HEK293 (cell line): ENCODE measurements at regions not wholly inside any gene's neighbourhood (a gene's known extent, or its start where the extent isn't known, plus 50 kb on each side); places are given as distances from the start of the nearest gene placed in this dataset.

Source experiments
- MEIS1 ChIP-seq: sonication (generic); formaldehyde crosslinking; IDR thresholded peaks from 2 replicates; pipeline ENCODE4 v1.8.1; 2022; ENCODE audit warnings: missing genetic modification reagents, mild to moderate bottlenecking, borderline replicate concordance
- OVOL3 ChIP-seq: fragments of 450-650 bp; formaldehyde crosslinking; IDR thresholded peaks from 2 replicates; pipeline ENCODE4 v1.5.1; 2016; ENCODE audit warnings: missing biosample characterization, missing genetic modification characterization
- SCRT1 ChIP-seq: fragments of 450-650 bp; formaldehyde crosslinking; IDR thresholded peaks from 2 replicates; pipeline ENCODE4 v1.5.1; 2016; ENCODE audit warnings: missing biosample characterization, missing genetic modification characterization, borderline replicate concordance
- SETDB1 ChIP-seq: IDR thresholded peaks from one replicate; pipeline ENCODE4 v1.6.1; 2017; ENCODE audit warnings: mild to moderate bottlenecking, low read length, moderate library complexity, mixed read lengths; ENCODE audit not compliant: insufficient read length
- SP7 ChIP-seq: fragments of 450-650 bp; formaldehyde crosslinking; IDR thresholded peaks from 2 replicates; pipeline ENCODE4 v1.5.1; 2016; ENCODE audit warnings: missing biosample characterization, missing genetic modification characterization
- TCF7L2 ChIP-seq: IDR thresholded peaks from 2 replicates; pipeline ENCODE4 v1.6.1; 2011; ENCODE audit warnings: low read depth, mild to moderate bottlenecking, inconsistent platforms, low read length, moderate library complexity, borderline replicate concordance
- ZFP69B ChIP-seq: fragments of 450-650 bp; formaldehyde crosslinking; IDR thresholded peaks from 2 replicates; pipeline ENCODE4 v1.5.1; 2016; ENCODE audit warnings: missing biosample characterization, missing genetic modification characterization
- ZIC2 ChIP-seq: fragments of 450-650 bp; formaldehyde crosslinking; IDR thresholded peaks from 2 replicates; pipeline ENCODE4 v1.5.1; 2016; ENCODE audit warnings: missing biosample characterization, missing genetic modification characterization
- ZNF132 ChIP-seq: fragments of 450-650 bp; formaldehyde crosslinking; IDR thresholded peaks from 2 replicates; pipeline ENCODE4 v1.5.1; 2017; ENCODE audit warnings: missing biosample characterization, missing genetic modification characterization, borderline replicate concordance
- ZNF157 ChIP-seq: fragments of 450-650 bp; formaldehyde crosslinking; IDR thresholded peaks from 2 replicates; pipeline ENCODE4 v1.5.1; 2016; ENCODE audit warnings: missing biosample characterization, missing genetic modification characterization
- ZNF23 ChIP-seq: fragments of 450-650 bp; formaldehyde crosslinking; IDR thresholded peaks from 2 replicates; pipeline ENCODE4 v1.5.1; 2016; ENCODE audit warnings: missing biosample characterization, missing genetic modification characterization, borderline replicate concordance
- ZNF266 ChIP-seq: fragments of 450-650 bp; formaldehyde crosslinking; IDR thresholded peaks from 2 replicates; pipeline ENCODE4 v1.5.1; 2016; ENCODE audit warnings: missing biosample characterization, missing genetic modification characterization, low read depth
- ZNF274 ChIP-seq, 2 experiments: fragments of 200-500 bp in 1 of 2; fragments of 450-650 bp in 1 of 2; sonication (Bioruptor generic) in 1 of 2; formaldehyde crosslinking in 1 of 2; IDR thresholded peaks; 2 replicates each; pipeline versions ENCODE4 v1.5.1 to v1.6.1; 2014 to 2016; ENCODE audit warnings: borderline replicate concordance in 1 of 2, inconsistent platforms in 1 of 2, low read length in 1 of 2, missing biosample characterization in 1 of 2, missing genetic modification characterization in 1 of 2
- ZNF350 ChIP-seq: fragments of 450-650 bp; formaldehyde crosslinking; IDR thresholded peaks from 2 replicates; pipeline ENCODE4 v1.5.0; 2017; ENCODE audit warnings: missing biosample characterization, mild to moderate bottlenecking, missing genetic modification characterization
- ZNF423 ChIP-seq: fragments of 450-650 bp; formaldehyde crosslinking; IDR thresholded peaks from 2 replicates; pipeline ENCODE4 v1.5.1; 2016; ENCODE audit warnings: missing biosample characterization, missing genetic modification characterization
- ZNF529 ChIP-seq: fragments of 450-650 bp; formaldehyde crosslinking; IDR thresholded peaks from 2 replicates; pipeline ENCODE4 v1.5.1; 2017; ENCODE audit warnings: missing genetic modification characterization, missing biosample characterization; ENCODE audit not compliant: insufficient replicate concordance
- ZNF530 ChIP-seq: fragments of 450-650 bp; formaldehyde crosslinking; IDR thresholded peaks from 2 replicates; pipeline ENCODE4 v1.5.1; 2016; ENCODE audit warnings: low read depth, missing biosample characterization, missing genetic modification characterization
- ZNF544 ChIP-seq: fragments of 450-650 bp; formaldehyde crosslinking; IDR thresholded peaks from 2 replicates; pipeline ENCODE4 v1.5.0; 2017; ENCODE audit warnings: missing biosample characterization, missing genetic modification characterization
- ZNF555 ChIP-seq: fragments of 450-650 bp; formaldehyde crosslinking; conservative IDR thresholded peaks from 2 replicates; pipeline ENCODE4 v1.5.1; 2017; ENCODE audit warnings: missing biosample characterization, mild to moderate bottlenecking, missing genetic modification characterization, inconsistent platforms
- ZNF558 ChIP-seq: fragments of 450-650 bp; formaldehyde crosslinking; IDR thresholded peaks from 2 replicates; pipeline ENCODE4 v1.5.1; 2016; ENCODE audit warnings: missing biosample characterization, missing genetic modification characterization
- ZNF624 ChIP-seq: fragments of 450-650 bp; formaldehyde crosslinking; IDR thresholded peaks from 2 replicates; pipeline ENCODE4 v1.5.1; 2017; ENCODE audit warnings: missing biosample characterization, missing genetic modification characterization
- ZNF76 ChIP-seq: fragments of 450-650 bp; formaldehyde crosslinking; IDR thresholded peaks from 2 replicates; pipeline ENCODE4; 2016; ENCODE audit warnings: low read depth, missing biosample characterization, missing genetic modification characterization, borderline replicate concordance
- ZNF768 ChIP-seq: fragments of 450-650 bp; formaldehyde crosslinking; IDR thresholded peaks from 2 replicates; pipeline ENCODE4 v1.5.1; 2018; ENCODE audit warnings: missing biosample characterization, mild to moderate bottlenecking, missing genetic modification characterization
- ZNF791 ChIP-seq: fragments of 450-650 bp; formaldehyde crosslinking; IDR thresholded peaks from 2 replicates; pipeline ENCODE4 v1.5.1; 2016; ENCODE audit warnings: missing biosample characterization, missing genetic modification characterization
- ZNF830 ChIP-seq: fragments of 450-650 bp; IDR thresholded peaks from 2 replicates; pipeline ENCODE4 v1.5.0; 2018; ENCODE audit warnings: missing biosample characterization, missing genetic modification characterization, low read depth, mild to moderate bottlenecking, moderate library complexity
- ZSCAN30 ChIP-seq: fragments of 450-650 bp; IDR thresholded peaks from 2 replicates; pipeline ENCODE4 v1.5.1; 2018; ENCODE audit warnings: missing biosample characterization, mild to moderate bottlenecking, missing genetic modification characterization, moderate library complexity
- ZXDB ChIP-seq: fragments of 450-650 bp; formaldehyde crosslinking; IDR thresholded peaks from 2 replicates; pipeline ENCODE4 v1.5.1; 2016; ENCODE audit warnings: missing biosample characterization, missing genetic modification characterization
- TF ChIP-seq, protein P1 (sequence below): fragments of 450-650 bp; formaldehyde crosslinking; IDR thresholded peaks from 2 replicates; pipeline ENCODE4 v1.5.1; 2016; ENCODE audit warnings: missing biosample characterization, missing genetic modification characterization
- TF ChIP-seq, protein P2 (sequence below): fragments of 450-650 bp; formaldehyde crosslinking; IDR thresholded peaks from 2 replicates; pipeline ENCODE4 v1.5.1; 2016; ENCODE audit warnings: missing biosample characterization, missing genetic modification characterization
- TF ChIP-seq, protein P3 (sequence below): fragments of 450-650 bp; formaldehyde crosslinking; IDR thresholded peaks from 2 replicates; pipeline ENCODE4; 2016; ENCODE audit warnings: missing biosample characterization, missing genetic modification characterization
- TF ChIP-seq, protein P4 (sequence below): fragments of 450-650 bp; IDR thresholded peaks from 2 replicates; pipeline ENCODE4 v1.5.1; 2018; ENCODE audit warnings: missing biosample characterization, mild to moderate bottlenecking, missing genetic modification characterization
- TF ChIP-seq, protein P5 (sequence below): fragments of 450-650 bp; formaldehyde crosslinking; IDR thresholded peaks from 2 replicates; pipeline ENCODE4 v1.5.1; 2016; ENCODE audit warnings: missing biosample characterization, missing genetic modification characterization

DNA sequence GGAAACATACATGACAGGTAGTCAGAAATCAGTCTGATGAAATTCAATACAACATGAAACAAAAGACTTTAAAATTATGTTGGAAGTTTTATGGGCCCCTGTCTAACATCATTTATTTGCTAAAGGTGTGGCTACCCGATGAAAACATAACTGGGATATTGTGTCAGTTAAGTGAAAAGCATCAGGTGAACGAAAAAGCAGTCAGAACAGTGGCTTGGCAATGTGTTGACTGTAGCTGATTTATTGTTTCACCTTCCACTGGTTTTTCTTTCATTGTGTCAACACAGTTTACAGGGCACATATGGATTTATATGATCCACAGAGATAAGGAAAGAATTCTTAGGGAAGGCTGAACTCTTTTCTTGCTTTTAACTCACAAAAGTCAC, 429.6 kb upstream of the ZNF608 start (continued):
- TF ChIP-seq, protein P1, sequence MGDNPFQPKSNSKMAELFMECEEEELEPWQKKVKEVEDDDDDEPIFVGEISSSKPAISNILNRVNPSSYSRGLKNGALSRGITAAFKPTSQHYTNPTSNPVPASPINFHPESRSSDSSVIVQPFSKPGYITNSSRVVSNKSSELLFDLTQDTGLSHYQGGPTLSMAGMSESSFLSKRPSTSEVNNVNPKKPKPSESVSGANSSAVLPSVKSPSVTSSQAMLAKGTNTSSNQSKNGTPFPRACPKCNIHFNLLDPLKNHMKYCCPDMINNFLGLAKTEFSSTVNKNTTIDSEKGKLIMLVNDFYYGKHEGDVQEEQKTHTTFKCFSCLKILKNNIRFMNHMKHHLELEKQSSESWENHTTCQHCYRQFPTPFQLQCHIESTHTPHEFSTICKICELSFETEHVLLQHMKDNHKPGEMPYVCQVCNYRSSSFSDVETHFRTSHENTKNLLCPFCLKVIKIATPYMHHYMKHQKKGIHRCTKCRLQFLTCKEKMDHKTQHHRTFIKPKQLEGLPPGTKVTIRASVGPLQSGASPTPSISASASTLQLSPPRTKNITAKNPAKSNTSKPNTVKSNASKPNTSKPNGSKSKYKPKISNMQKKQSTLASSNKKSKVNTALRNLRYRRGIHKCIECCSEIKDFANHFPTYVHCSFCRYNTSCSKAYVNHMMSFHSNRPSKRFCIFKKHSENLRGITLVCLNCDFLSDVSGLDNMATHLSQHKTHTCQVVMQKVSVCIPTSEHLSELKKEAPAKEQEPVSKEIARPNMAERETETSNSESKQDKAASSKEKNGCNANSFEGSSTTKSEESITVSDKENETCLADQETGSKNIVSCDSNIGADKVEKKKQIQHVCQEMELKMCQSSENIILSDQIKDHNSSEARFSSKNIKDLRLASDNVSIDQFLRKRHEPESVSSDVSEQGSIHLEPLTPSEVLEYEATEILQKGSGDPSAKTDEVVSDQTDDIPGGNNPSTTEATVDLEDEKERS, result no peak
- peak; percentile 71; the same call in 1 of the 2 replicates for TF ChIP-seq ZSCAN30 (tag by site-specific recombination)
- peak; percentile 80 for TF ChIP-seq SCRT1 (tag by site-specific recombination)
- TF ChIP-seq SP7 (tag by site-specific recombination), result peak; percentile 35
- TF ChIP-seq TCF7L2, result peak; percentile 60; the same call in 1 of the 2 replicates
- TF ChIP-seq ZNF558, result no peak
- TF ChIP-seq ZNF423, result no peak
- TF ChIP-seq, protein P2, sequence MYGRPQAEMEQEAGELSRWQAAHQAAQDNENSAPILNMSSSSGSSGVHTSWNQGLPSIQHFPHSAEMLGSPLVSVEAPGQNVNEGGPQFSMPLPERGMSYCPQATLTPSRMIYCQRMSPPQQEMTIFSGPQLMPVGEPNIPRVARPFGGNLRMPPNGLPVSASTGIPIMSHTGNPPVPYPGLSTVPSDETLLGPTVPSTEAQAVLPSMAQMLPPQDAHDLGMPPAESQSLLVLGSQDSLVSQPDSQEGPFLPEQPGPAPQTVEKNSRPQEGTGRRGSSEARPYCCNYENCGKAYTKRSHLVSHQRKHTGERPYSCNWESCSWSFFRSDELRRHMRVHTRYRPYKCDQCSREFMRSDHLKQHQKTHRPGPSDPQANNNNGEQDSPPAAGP (tag by site-specific recombination), result peak; percentile 59; the same call in 1 of the 2 replicates
- peak; percentile 81; the same call in 1 of the 2 replicates for TF ChIP-seq OVOL3 (tag by site-specific recombination)
- TF ChIP-seq ZXDB (tag by site-specific recombination), result peak; percentile 61; the same call in 1 of the 2 replicates
- no peak for TF ChIP-seq ZNF530 (tag by site-specific recombination)
- peak; percentile 12; the same call in 1 of the 2 replicates for TF ChIP-seq ZIC2 (tag by site-specific recombination)
- TF ChIP-seq, protein P3, sequence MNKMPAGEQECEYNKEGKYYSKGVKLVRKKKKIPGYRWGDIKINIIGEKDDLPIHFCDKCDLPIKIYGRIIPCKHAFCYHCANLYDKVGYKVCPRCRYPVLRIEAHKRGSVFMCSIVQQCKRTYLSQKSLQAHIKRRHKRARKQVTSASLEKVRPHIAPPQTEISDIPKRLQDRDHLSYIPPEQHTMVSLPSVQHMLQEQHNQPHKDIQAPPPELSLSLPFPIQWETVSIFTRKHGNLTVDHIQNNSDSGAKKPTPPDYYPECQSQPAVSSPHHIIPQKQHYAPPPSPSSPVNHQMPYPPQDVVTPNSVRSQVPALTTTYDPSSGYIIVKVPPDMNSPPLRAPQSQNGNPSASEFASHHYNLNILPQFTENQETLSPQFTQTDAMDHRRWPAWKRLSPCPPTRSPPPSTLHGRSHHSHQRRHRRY, result no peak
- no peak for TF ChIP-seq ZNF157 (tag by site-specific recombination)
- TF ChIP-seq ZNF555, result no peak
- TF ChIP-seq ZNF132 (tag by site-specific recombination), result no peak
- no peak for TF ChIP-seq ZNF274 (IDR thresholded peaks at IDR 0.05; ENCODE audit: low read length)
- TF ChIP-seq ZNF274 (tag by site-specific recombination; IDR thresholded peaks at IDR 0.05; ENCODE audit: borderline replicate concordance), result no peak
- TF ChIP-seq ZNF791 (tag by site-specific recombination), result no peak
- TF ChIP-seq MEIS1 (CRISPR knock-in tag), result peak; percentile 81; the same call in 1 of the 2 replicates
- TF ChIP-seq ZNF624, result no peak
- TF ChIP-seq, protein P4, sequence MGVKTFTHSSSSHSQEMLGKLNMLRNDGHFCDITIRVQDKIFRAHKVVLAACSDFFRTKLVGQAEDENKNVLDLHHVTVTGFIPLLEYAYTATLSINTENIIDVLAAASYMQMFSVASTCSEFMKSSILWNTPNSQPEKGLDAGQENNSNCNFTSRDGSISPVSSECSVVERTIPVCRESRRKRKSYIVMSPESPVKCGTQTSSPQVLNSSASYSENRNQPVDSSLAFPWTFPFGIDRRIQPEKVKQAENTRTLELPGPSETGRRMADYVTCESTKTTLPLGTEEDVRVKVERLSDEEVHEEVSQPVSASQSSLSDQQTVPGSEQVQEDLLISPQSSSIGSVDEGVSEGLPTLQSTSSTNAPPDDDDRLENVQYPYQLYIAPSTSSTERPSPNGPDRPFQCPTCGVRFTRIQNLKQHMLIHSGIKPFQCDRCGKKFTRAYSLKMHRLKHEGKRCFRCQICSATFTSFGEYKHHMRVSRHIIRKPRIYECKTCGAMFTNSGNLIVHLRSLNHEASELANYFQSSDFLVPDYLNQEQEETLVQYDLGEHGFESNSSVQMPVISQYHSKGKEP (tag by site-specific recombination), result 0 out of 2 replicates have a peak, but pooled peaks have one; percentile 23
- TF ChIP-seq SETDB1, result no peak
- no peak for TF ChIP-seq ZNF544 (tag by site-specific recombination)
- TF ChIP-seq ZFP69B (tag by site-specific recombination), result no peak
- no peak for TF ChIP-seq ZNF529 (tag by site-specific recombination)
- TF ChIP-seq ZNF768 (tag by site-specific recombination), result no peak
- no peak for TF ChIP-seq ZNF23 (tag by site-specific recombination)
- TF ChIP-seq, protein P5, sequence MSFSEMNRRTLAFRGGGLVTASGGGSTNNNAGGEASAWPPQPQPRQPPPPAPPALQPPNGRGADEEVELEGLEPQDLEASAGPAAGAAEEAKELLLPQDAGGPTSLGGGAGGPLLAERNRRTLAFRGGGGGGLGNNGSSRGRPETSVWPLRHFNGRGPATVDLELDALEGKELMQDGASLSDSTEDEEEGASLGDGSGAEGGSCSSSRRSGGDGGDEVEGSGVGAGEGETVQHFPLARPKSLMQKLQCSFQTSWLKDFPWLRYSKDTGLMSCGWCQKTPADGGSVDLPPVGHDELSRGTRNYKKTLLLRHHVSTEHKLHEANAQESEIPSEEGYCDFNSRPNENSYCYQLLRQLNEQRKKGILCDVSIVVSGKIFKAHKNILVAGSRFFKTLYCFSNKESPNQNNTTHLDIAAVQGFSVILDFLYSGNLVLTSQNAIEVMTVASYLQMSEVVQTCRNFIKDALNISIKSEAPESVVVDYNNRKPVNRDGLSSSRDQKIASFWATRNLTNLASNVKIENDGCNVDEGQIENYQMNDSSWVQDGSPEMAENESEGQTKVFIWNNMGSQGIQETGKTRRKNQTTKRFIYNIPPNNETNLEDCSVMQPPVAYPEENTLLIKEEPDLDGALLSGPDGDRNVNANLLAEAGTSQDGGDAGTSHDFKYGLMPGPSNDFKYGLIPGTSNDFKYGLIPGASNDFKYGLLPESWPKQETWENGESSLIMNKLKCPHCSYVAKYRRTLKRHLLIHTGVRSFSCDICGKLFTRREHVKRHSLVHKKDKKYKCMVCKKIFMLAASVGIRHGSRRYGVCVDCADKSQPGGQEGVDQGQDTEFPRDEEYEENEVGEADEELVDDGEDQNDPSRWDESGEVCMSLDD (tag by site-specific recombination), result no peak
- TF ChIP-seq ZNF76 (tag by site-specific recombination), result no peak
- TF ChIP-seq ZNF266 (tag by site-specific recombination), result no peak
- TF ChIP-seq ZNF830, result no peak
- no peak for TF ChIP-seq ZNF350 (tag by site-specific recombination)
